GM20000 (cell line): ENCODE measurements at regions not wholly inside any gene's neighbourhood (a gene's known extent, or its start where the extent isn't known, plus 50 kb on each side); places are given as distances from the start of the nearest gene placed in this dataset.

Source experiments
- DNase-seq: peaks from one replicate; pipeline ENCODE4 v3.0.0; 2012; ENCODE audit warnings: low spot score
- TF ChIP-seq, protein P1 (sequence below): IDR thresholded peaks from 2 replicates; pipeline ENCODE4 v1.5.1; 2012; ENCODE audit warnings: mild to moderate bottlenecking, control low read depth; ENCODE audit errors: extremely low read depth, missing control alignments

GRCh38 chr20:11484479-11484878 lies 433.2 kb upstream of the BTBD3 start:
- no peak for DNase-seq
- TF ChIP-seq, protein P1, sequence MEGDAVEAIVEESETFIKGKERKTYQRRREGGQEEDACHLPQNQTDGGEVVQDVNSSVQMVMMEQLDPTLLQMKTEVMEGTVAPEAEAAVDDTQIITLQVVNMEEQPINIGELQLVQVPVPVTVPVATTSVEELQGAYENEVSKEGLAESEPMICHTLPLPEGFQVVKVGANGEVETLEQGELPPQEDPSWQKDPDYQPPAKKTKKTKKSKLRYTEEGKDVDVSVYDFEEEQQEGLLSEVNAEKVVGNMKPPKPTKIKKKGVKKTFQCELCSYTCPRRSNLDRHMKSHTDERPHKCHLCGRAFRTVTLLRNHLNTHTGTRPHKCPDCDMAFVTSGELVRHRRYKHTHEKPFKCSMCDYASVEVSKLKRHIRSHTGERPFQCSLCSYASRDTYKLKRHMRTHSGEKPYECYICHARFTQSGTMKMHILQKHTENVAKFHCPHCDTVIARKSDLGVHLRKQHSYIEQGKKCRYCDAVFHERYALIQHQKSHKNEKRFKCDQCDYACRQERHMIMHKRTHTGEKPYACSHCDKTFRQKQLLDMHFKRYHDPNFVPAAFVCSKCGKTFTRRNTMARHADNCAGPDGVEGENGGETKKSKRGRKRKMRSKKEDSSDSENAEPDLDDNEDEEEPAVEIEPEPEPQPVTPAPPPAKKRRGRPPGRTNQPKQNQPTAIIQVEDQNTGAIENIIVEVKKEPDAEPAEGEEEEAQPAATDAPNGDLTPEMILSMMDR = no peak

DNA sequence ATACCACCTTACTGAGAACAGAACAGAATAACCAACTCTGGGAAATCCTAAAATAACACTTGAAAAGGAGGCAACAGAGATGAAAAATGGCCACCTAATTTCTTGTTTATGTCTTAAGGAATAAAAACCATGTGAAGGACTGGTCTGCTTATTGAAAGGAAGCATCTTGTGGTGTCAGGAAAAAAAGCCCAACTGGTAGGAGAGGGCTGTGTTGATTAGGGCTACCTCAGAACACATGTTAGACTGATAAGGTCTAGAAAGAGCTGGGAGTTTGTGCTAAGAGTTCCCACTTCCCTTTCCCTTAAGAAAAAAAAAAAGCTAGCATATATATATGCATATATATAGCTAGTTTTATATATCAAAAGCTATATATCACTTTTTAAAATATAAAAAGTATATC lies 425.3 kb upstream of the BTBD3 start:
- DNase-seq = no peak
- TF ChIP-seq, protein P1 = no peak

DNA sequence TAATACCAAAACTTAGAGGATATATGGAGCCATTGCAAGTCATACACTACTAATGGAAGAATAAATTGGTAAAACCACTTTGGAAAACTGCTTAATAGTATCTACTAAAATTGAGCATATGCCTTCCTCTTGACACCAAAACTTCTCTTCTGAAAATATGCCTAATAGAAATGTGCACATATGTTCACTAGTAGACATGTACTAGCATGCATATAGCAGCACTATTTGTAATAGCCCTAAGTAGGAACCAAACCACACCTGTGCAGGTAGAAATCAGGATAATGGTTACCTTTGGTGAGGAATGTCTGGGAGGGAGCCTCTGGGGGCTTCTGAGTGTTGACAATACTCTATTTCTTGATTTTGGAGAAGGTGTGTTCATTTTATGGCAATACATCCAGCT lies 424.8 kb upstream of the BTBD3 start:
- TF ChIP-seq, protein P1 = no peak
- DNase-seq = no peak

DNA sequence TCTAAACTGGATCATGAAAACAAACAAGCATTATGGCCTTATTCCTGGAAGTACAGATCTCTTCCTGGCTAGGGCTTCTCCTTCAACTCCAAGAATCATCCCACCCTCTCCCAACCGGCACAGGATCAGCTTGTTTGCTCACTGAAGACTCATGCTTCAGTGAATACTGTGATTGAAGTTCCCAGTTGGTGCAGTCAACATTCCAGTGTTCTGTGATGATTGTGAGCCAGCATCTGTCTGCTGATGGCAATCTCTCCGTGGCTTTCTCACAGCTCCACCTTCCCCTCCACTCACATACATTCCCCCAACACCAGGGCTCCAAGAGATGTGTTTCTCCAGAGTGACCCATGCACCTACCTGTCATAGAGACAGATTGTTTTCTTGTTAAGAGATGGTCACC lies 421.3 kb upstream of the BTBD3 start:
- no peak for DNase-seq
- TF ChIP-seq, protein P1 = no peak

DNA sequence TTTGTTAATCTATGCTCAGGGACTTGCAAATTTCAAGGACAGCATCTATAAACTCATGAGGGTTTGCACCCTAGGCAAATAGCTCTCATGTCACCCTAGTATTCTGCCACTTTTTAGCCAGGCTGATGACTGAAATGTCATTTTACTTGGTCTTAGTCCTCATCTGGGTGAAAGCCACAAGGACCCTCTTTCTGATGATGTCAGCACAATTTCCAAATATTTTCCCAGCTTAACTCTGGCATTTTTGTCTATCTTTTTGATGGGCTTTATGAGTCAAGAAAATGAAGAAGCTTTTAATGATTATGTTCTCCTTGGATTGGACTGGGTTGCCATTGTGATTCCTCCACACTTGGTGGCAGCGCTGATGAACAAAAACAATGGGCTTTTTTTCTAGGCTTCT lies 420.1 kb upstream of the BTBD3 start:
- no peak for DNase-seq
- TF ChIP-seq, protein P1 = no peak

- TF ChIP-seq, protein P1 = no peak
- DNase-seq = no peak
Observed at GRCh38 chr20:11499101-11499634, 418.5 kb upstream of the BTBD3 start.

GRCh38 chr20:11502061-11502460 lies 415.6 kb upstream of the BTBD3 start:
- no peak for DNase-seq
- TF ChIP-seq, protein P1 = no peak
